GM12874 (cell line): ENCODE measurements at regions not wholly inside any gene's neighbourhood (a gene's known extent, or its start where the extent isn't known, plus 50 kb on each side); places are given as distances from the start of the nearest gene placed in this dataset.

Experiments
- TF ChIP-seq, protein P1 (sequence below): IDR thresholded peaks from 2 replicates; pipeline ENCODE4 v1.5.1; 2011; ENCODE audit warnings: low read depth, mild to moderate bottlenecking, control low read depth, low read length, moderate library complexity; ENCODE audit not compliant: insufficient read depth

- TF ChIP-seq, protein P1, sequence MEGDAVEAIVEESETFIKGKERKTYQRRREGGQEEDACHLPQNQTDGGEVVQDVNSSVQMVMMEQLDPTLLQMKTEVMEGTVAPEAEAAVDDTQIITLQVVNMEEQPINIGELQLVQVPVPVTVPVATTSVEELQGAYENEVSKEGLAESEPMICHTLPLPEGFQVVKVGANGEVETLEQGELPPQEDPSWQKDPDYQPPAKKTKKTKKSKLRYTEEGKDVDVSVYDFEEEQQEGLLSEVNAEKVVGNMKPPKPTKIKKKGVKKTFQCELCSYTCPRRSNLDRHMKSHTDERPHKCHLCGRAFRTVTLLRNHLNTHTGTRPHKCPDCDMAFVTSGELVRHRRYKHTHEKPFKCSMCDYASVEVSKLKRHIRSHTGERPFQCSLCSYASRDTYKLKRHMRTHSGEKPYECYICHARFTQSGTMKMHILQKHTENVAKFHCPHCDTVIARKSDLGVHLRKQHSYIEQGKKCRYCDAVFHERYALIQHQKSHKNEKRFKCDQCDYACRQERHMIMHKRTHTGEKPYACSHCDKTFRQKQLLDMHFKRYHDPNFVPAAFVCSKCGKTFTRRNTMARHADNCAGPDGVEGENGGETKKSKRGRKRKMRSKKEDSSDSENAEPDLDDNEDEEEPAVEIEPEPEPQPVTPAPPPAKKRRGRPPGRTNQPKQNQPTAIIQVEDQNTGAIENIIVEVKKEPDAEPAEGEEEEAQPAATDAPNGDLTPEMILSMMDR: no peak
Observed at GRCh38 chr6:119533603-119534279, 184.2 kb upstream of the MAN1A1 start.

DNA sequence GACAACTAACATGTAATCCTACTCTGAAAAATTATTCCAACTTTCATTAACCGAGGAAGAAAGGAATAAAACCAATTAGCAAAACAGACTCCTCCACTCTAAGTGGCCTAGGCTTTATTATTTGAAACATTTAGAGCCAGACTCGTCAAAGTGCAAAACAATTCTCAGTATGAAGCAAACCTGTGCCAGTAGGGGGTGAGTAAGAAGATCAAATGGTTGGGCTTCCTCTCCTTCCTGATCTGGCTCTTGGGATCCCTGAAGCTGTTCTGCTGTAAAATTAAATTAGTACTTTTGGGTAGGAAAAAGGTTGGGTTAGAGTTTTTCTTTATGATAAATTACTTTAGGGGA lies 177.6 kb upstream of the MAN1A1 start:
- TF ChIP-seq, protein P1: no peak

- TF ChIP-seq, protein P1: no peak
Observed at GRCh38 chr6:119526561-119527230, 177.1 kb upstream of the MAN1A1 start.

DNA sequence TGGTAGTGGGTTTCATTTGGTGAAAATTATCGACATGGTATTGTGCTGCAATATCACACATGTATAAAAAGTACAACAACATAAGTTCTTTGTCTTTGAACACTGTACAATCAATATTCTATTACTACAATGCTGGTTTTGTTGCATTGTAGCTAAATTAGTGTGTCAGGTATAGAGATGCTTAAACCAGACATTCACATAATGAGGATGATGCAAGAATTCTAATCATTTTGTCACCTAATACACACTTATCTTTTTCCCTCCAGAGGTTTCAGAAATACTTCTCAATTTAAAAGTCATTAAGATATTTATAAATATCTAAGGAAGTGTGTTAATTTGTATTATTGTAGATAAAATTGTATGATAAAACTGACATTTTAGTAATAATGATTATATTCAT lies 174.8 kb upstream of the MAN1A1 start:
- TF ChIP-seq, protein P1: no peak

DNA sequence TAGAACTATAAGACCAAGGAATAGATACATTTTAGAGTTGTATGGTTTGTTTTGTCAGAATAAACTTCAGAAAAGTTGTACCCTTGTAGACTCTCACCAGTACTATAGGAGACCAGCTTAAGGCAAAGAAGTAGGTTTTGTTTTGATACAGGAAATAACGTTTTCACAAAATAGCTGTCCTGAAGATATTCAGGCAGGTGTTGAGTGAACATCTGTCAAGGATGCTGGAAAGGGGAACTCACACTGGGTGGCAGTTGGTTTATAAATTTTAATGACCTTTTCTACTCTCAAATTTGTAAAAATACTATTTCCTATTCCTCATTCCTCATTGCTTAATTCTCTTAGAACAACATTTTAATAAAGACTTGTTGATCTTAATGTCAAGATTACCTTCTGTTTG lies 174.0 kb upstream of the MAN1A1 start:
- TF ChIP-seq, protein P1: no peak

GRCh38 chr6:119521251-119521650 lies 171.7 kb upstream of the MAN1A1 start:
- TF ChIP-seq, protein P1: no peak

- TF ChIP-seq, protein P1: no peak
Observed at GRCh38 chr6:119517428-119517827, 167.9 kb upstream of the MAN1A1 start.
